Muscle of arm (tissue), 1 donor: ENCODE measurements at regions not wholly inside any gene's neighbourhood (a gene's known extent, or its start where the extent isn't known, plus 50 kb on each side); places are given as distances from the start of the nearest gene placed in this dataset.
"Not testable (repeated sequence)": the region's sequence is repeated elsewhere in the genome, so short reads cannot be mapped to it uniquely, and the experiment has no call there.

Experiments
- DNase-seq: peaks from one replicate; pipeline ENCODE4 v3.0.0-alpha.2; 2013

- DNase-seq: no peak
These were observed 523.7 kb downstream of the FAM181B start for GRCh38 chr11:82210011-82210410.

GRCh38 chr11:82195283-82195682 is 538.4 kb downstream of the FAM181B start:
- no peak for DNase-seq

DNA sequence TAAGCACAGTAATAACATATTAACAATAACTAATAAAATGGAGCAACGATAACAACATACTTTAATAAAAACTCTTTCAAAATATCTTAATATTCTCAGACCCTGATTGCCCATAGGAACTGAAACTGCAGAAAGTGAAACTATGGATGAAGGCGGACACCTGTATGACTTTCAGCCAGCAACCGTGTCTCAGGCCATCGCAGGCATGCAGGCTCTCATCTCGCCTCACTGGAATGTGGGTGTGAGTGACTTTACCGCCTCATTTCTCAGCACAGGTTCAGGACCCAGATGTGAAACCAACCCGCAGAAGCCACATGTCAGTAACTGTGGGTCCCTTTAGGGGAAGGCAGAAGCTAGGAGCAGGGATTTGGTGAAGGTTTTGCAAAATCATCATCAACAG is 539.1 kb downstream of the FAM181B start:
- no peak for DNase-seq

DNA sequence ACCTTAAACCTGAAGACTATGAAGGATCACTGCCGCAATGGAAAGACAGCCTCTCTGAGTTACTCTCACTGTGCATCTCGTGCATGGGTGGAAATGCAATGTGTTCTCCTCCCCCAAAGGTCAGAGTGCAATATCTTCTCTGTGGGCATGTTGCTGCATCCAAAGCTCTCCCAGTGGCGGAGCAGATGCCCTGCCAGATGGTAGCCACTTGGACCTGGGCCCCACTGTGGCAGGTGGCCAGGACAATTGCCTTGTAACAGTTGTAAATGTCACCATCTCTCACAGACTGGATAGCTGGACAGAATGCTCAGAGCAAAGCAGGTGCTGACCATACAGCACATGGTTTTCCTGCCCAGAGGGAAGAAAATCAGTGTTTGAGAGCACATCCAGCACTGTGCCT is 542.0 kb downstream of the FAM181B start:
- DNase-seq: no peak

DNA sequence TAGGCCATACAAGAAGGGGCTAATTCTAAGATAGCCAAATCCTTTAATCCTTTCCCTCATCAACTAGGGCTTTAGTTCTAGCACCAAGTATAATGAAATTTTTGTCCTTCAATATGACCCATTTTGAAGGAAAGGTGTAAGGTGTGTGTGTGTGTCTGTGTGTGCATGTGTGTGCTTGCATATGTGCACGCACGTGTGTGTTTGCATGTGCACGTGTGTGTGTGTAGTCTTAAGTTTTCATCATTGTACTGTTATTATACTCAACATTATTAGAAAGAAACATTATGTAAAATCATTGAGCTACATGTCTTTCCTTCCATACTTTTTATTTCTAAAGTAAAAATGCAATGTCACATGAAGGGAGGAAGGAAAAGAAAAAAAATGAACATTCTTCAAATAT is 547.7 kb downstream of the FAM181B start:
- DNase-seq: no peak

DNA sequence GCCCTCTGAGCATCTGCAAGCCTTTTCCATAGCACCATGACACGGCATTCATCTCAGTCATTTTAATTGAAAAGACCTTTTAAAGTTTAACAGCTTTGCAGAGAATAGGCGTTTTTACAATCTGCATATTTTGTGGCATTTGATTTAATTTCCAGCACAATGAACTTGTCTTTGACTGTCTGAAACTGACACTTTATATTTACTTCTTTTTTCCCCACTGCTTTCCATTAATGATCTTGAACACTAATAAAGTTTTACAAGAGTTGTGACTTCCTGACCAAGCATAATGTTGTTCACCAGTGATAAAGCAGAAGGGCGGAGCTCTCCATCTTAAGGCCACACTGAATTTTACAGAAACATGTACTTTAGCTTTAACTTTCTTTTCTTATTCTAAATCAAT is 548.7 kb downstream of the FAM181B start:
- DNase-seq: no peak

- no peak for DNase-seq
These were observed 550.3 kb downstream of the FAM181B start for GRCh38 chr11:82183346-82183745.

DNA sequence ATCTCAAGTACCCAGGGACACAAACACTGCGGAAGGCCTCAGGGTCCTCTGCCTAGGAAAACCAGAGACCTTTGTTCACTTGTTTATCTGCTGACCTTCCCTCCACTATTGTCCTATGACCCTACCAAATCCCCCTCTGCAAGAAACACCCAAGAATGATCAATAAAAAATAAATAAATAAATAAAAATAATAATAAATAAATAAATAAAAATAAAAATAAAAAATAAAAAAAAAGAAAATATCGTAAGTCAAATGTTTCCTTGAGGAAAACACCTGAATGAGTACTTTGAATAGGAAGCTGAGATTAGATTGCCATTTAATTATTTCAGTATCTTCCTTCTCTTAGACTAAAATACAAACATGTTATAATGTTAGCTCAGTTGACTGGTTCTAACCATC is 551.0 kb downstream of the FAM181B start:
- DNase-seq: not testable (repeated sequence)

DNA sequence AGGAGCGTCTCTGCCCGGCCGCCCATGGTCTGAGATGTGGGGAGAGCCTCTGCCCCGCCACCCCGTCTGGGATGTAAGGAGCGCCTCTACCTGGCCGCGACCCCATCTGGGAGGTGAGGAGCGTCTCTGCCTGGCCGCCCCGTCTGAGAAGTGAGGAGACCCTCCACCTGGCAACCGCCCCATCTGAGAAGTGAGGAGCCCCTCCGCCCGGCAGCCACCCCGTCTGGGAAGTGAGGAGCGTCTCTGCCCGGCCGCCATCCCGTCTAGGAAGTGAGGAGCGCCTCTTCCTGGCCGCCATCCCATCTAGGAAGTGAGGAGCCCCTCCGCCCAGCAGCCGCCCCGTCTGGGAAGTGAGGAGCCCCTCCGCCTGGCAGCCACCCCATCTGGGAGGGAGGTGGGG is 551.9 kb downstream of the FAM181B start:
- not testable (repeated sequence) for DNase-seq

- no peak for DNase-seq
These were observed 556.7 kb downstream of the FAM181B start for GRCh38 chr11:82176945-82177344.

GRCh38 chr11:82176365-82176764 is 557.3 kb downstream of the FAM181B start:
- DNase-seq: no peak

DNA sequence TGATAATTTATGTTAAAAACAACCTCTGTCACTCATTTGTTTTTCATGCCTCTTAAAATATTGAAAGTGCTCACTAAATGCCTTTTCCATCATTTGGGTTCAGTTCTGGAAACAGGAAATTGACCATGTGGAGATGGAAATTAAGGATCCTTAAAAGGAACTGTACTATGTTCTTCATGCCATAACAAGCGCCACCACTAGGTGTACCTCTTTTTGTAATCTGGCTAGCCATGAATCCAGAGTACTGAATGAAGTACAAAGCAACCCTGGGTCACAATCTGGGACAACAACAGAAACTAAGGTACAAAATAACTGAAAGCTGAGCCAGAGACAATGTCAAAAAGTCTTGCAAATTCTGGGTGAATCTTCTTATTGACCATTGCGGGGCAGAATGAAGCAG is 559.1 kb downstream of the FAM181B start:
- DNase-seq: no peak

- no peak for DNase-seq
These were observed 586.9 kb downstream of the FAM181B start for GRCh38 chr11:82146789-82147188.

- DNase-seq: no peak
These were observed 614.7 kb downstream of the FAM181B start for GRCh38 chr11:82118946-82119345.

DNA sequence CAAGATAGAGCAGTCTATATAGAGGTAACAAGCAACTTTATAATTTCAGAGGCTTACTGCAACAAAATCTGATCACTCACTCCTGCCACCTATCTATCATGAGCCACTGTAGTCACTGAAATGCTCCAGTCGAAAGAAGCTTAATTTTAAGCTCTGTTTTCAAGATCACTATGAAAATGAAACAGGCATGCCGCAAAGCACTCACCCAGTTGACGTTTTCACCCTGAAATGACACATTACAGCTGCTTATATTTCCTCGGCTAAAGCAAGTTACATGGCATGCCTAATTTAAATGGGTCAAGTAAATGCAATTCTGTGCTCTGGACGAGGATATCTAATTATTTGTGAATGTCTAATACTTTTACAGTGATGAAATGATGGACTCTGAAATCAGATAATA is 616.3 kb downstream of the FAM181B start:
- DNase-seq: no peak

- no peak for DNase-seq
These were observed 628.2 kb downstream of the FAM181B start for GRCh38 chr11:82105331-82105998.

- no peak for DNase-seq
These were observed 640.8 kb downstream of the FAM181B start for GRCh38 chr11:82092904-82093303.

- no peak for DNase-seq
These were observed 644.2 kb downstream of the FAM181B start for GRCh38 chr11:82089426-82089825.

GRCh38 chr11:82085493-82085892 is 648.2 kb downstream of the FAM181B start:
- DNase-seq: no peak

GRCh38 chr11:82082976-82083375 is 650.7 kb downstream of the FAM181B start:
- DNase-seq: peak; percentile 28

GRCh38 chr11:82080160-82080559 is 653.5 kb downstream of the FAM181B start:
- no peak for DNase-seq

DNA sequence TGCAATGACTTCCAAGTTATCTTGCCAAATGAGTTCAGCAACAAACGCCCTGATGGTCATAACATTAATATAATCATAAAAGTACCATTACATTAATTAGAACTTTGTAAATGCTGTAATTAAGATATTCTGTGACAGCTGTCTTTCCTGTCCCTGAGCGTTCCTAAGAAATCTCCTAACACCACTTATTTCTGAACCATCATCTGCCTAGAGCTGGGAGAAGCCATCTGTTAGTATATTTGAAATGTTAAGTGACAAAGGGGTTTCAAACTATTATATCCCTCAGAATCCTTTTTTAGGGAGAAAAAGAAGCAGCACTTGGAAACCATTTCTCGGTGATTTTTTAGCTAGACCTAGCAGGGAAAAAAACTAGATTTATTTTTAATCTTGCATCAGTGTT is 657.5 kb downstream of the FAM181B start:
- no peak for DNase-seq

GRCh38 chr11:82059505-82059904 is 674.2 kb downstream of the FAM181B start:
- no peak for DNase-seq

DNA sequence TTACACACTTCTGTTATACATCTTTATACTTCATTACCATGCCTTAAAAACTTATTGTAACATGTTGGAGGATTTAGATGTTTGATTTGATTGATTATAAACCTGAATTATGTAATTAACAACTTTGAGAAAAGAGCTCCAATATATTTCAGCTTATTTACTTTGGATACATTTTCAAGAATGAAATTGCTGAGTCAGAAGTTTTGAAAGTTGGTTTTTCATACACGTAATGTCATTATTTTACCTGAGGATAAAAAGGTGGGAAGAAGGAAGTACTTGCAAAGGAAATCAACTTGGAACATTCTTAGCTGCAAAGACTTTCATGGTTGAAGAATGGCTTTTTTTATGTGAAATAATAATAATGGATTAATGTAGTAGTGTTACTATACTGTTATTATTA is 677.2 kb downstream of the FAM181B start:
- no peak for DNase-seq

GRCh38 chr11:82049199-82049598 is 684.5 kb downstream of the FAM181B start:
- DNase-seq: no peak
